DOHH2 (cell line): ENCODE measurements at regions not wholly inside any gene's neighbourhood (a gene's known extent, or its start where the extent isn't known, plus 50 kb on each side); places are given as distances from the start of the nearest gene placed in this dataset.

Experiments used
- H3F3A ChIP-seq: fragments of 200-600 bp; sonication (generic), shearing (Covaris generic); 2 replicates; pipeline ENCODE4 v1.6.0; 2016; ENCODE audit warnings: antibody characterized with exemption, mild to moderate bottlenecking; ENCODE audit not compliant: control insufficient read depth, insufficient read depth
- H3K27ac ChIP-seq: fragments of 200-600 bp; sonication (generic); 2 replicates; pipeline ENCODE4 v1.5.1; 2014; ENCODE audit warnings: low read depth, mild to moderate bottlenecking, low read length, moderate library complexity
- H3K27me3 ChIP-seq: fragments of 200-600 bp; sonication (generic); 2 replicates; pipeline ENCODE4 v1.6.1; 2014; ENCODE audit warnings: mild to moderate bottlenecking, low read length, mixed read lengths; ENCODE audit not compliant: control insufficient read depth
- H3K36me3 ChIP-seq: fragments of 200-600 bp; sonication (generic); 2 replicates; pipeline ENCODE4 v1.6.1; 2014; ENCODE audit warnings: mild to moderate bottlenecking, low read length, moderate library complexity, mixed read lengths; ENCODE audit not compliant: control insufficient read depth
- H3K4me1 ChIP-seq: fragments of 200-600 bp; sonication (generic); 2 replicates; pipeline ENCODE4 v1.6.1; 2014; ENCODE audit warnings: mild to moderate bottlenecking, low read length, mixed read lengths; ENCODE audit not compliant: control insufficient read depth
- H3K4me2 ChIP-seq: fragments of 200-600 bp; sonication (generic); 2 replicates; pipeline ENCODE4 v1.6.0; 2014; ENCODE audit warnings: mild to moderate bottlenecking, low read length, moderate library complexity
- H3K4me3 ChIP-seq: fragments of 200-600 bp; sonication (generic); 2 replicates; pipeline ENCODE4 v1.5.1; 2014; ENCODE audit warnings: mild to moderate bottlenecking, low read length, mixed read lengths
- H3K79me2 ChIP-seq: fragments of 200-600 bp; sonication (generic); 2 replicates; pipeline ENCODE4 v1.6.1; 2014; ENCODE audit warnings: mild to moderate bottlenecking, low read length, mixed read lengths; ENCODE audit not compliant: control insufficient read depth
- H3K9me2 ChIP-seq: fragments of 200-600 bp; sonication (generic); replicated peaks from 2 replicates; pipeline ENCODE4 v1.6.1; 2014; ENCODE audit warnings: mild to moderate bottlenecking, low read length, mixed read lengths; ENCODE audit not compliant: control insufficient read depth
- H3K9me3 ChIP-seq: fragments of 200-600 bp; sonication (generic); 2 replicates; pipeline ENCODE4 v1.6.1; 2014; ENCODE audit warnings: antibody characterized with exemption, low read length, mixed read lengths; ENCODE audit not compliant: control insufficient read depth, insufficient read depth
- H4K20me1 ChIP-seq: fragments of 200-600 bp; sonication (generic); 2 replicates; pipeline ENCODE4 v1.6.0; 2014; ENCODE audit warnings: low read depth, mild to moderate bottlenecking, antibody characterized with exemption, low read length, moderate library complexity; ENCODE audit not compliant: control insufficient read depth, insufficient read depth
- CTCF ChIP-seq: fragments of 200-600 bp; sonication (generic); IDR thresholded peaks from one replicate; pipeline ENCODE4 v1.5.1; 2014; ENCODE audit warnings: antibody characterized with exemption, mild to moderate bottlenecking, low read depth, low read length; ENCODE audit not compliant: poor library complexity, severe bottlenecking
- EZH2phosphoT487 ChIP-seq: fragments of 200-600 bp; sonication (generic); IDR thresholded peaks from 2 replicates; pipeline ENCODE4 v1.6.1; 2017; ENCODE audit warnings: borderline replicate concordance, mild to moderate bottlenecking, antibody characterized with exemption, low read length, moderate library complexity, mixed read lengths

- no peak overlapping the region for H3K4me3 ChIP-seq
- H3K27me3 ChIP-seq, result no peaks in the 10 kb centered on the region; the same call in 1 of the 2 replicates
- H3K9me3 ChIP-seq, result no peaks in the 10 kb centered on the region
- TF ChIP-seq EZH2phosphoT487 (no peak), CTCF (no peak)
- H3K9me2 ChIP-seq, result no peaks in the 10 kb centered on the region
- H3K79me2 ChIP-seq, result no peaks in the 10 kb centered on the region
- H3K4me1 ChIP-seq, result no peaks in the 10 kb centered on the region
- H3F3A ChIP-seq, result no peaks in the 10 kb centered on the region
- no peaks in the 10 kb centered on the region for H4K20me1 ChIP-seq
- H3K36me3 ChIP-seq, result no peaks in the 10 kb centered on the region
- H3K27ac ChIP-seq, result no peak overlapping the region
- H3K4me2 ChIP-seq, result no peak overlapping the region
These were observed 255.1 kb upstream of the FGGY start for GRCh38 chr1:59041646-59042277.

DNA sequence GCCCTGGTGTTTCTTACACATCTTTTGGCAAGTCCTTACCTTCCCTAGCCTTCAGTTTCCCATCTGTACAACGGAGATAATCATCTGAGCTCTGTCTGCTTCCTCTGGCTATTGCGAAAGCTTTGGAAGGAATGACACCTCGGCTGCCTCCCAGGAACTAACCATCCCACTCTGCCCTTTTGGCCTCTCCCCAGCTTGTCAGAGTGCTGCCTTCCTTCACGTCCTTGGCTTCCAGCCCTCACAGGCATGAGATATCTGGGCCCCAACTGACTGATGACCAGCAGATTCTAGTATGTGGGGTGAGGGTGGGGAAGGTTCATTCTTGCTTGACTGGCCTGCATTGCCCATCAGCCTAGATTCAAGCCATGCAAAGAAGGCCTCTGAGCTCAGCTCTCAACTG is 253.1 kb upstream of the FGGY start:
- Histone ChIP-seq H3K4me3 (no peak overlapping the region), H3K9me2 (no peaks in the 10 kb centered on the region), H3K9me3 (no peaks in the 10 kb centered on the region), H3K36me3 (no peaks in the 10 kb centered on the region), H3K4me2 (no peak overlapping the region), H3F3A (no peaks in the 10 kb centered on the region), H3K27me3 (no peaks in the 10 kb centered on the region; the same call in 1 of the 2 replicates), H3K27ac (no peak overlapping the region), H3K79me2 (no peaks in the 10 kb centered on the region), H4K20me1 (no peaks in the 10 kb centered on the region), H3K4me1 (no peaks in the 10 kb centered on the region)
- TF ChIP-seq EZH2phosphoT487 (no peak), CTCF (no peak)

GRCh38 chr1:59044535-59045121 is 252.3 kb upstream of the FGGY start:
- Histone ChIP-seq H3K9me2 (no peaks in the 10 kb centered on the region), H3K4me2 (no peak overlapping the region), H3K36me3 (no peaks in the 10 kb centered on the region), H3K4me1 (no peaks in the 10 kb centered on the region), H3K79me2 (no peaks in the 10 kb centered on the region), H4K20me1 (no peaks in the 10 kb centered on the region), H3K4me3 (no peak overlapping the region), H3F3A (no peaks in the 10 kb centered on the region), H3K27ac (no peak overlapping the region), H3K27me3 (no peaks in the 10 kb centered on the region; the same call in 1 of the 2 replicates), H3K9me3 (no peaks in the 10 kb centered on the region)
- TF ChIP-seq CTCF (no peak), EZH2phosphoT487 (no peak)
